AG08395 (cell line): ENCODE measurements at regions not wholly inside any gene's neighbourhood (a gene's known extent, or its start where the extent isn't known, plus 50 kb on each side); places are given as distances from the start of the nearest gene placed in this dataset.

Source experiments
- DNase-seq: peaks from one replicate; pipeline ENCODE4 v3.0.0; 2012; ENCODE audit warnings: mixed read lengths, low spot score

GRCh38 chr10:118246332-118247295 lies 95.5 kb downstream of the FAM204A start:
- no peak for DNase-seq

- no peak for DNase-seq
Observed at GRCh38 chr10:118243907-118244306, 98.2 kb downstream of the FAM204A start.

- peak; percentile 63 for DNase-seq
Observed at GRCh38 chr10:118241229-118242137, 100.6 kb downstream of the FAM204A start.

- peak; percentile 14 for DNase-seq
Observed at GRCh38 chr10:118239236-118239630, 102.9 kb downstream of the FAM204A start.

- peak; percentile 86 for DNase-seq
Observed at GRCh38 chr10:118238573-118239235, 103.4 kb downstream of the FAM204A start.

GRCh38 chr10:118237930-118238329 lies 104.2 kb downstream of the FAM204A start:
- no peak for DNase-seq

GRCh38 chr10:118234683-118235082 lies 107.4 kb downstream of the FAM204A start:
- DNase-seq, result no peak

GRCh38 chr10:118220346-118220850 lies 121.7 kb downstream of the FAM204A start:
- no peak for DNase-seq

GRCh38 chr10:118218562-118218961 lies 123.6 kb downstream of the FAM204A start:
- DNase-seq, result no peak

GRCh38 chr10:118216571-118217170 lies 125.5 kb downstream of the FAM204A start:
- DNase-seq, result no peak

- peak; percentile 38 for DNase-seq
Observed at GRCh38 chr10:118216020-118216419, 126.1 kb downstream of the FAM204A start.

GRCh38 chr10:118214776-118215175 lies 127.3 kb downstream of the FAM204A start:
- DNase-seq, result peak; percentile 37

GRCh38 chr10:118213436-118213835 lies 128.7 kb downstream of the FAM204A start:
- no peak for DNase-seq

- no peak for DNase-seq
Observed at GRCh38 chr10:118210276-118210675, 131.8 kb downstream of the FAM204A start.

GRCh38 chr10:118209215-118209614 lies 132.9 kb downstream of the FAM204A start:
- DNase-seq, result no peak

- no peak for DNase-seq
Observed at GRCh38 chr10:118207470-118208007, 134.6 kb downstream of the FAM204A start.

- no peak for DNase-seq
Observed at GRCh38 chr10:118204292-118204943, 137.7 kb downstream of the FAM204A start.

- no peak for DNase-seq
Observed at GRCh38 chr10:118203461-118203860, 138.7 kb downstream of the FAM204A start.

- no peak for DNase-seq
Observed at GRCh38 chr10:118195729-118196128, 146.4 kb downstream of the FAM204A start.

GRCh38 chr10:118193642-118194041 lies 146.9 kb upstream of the RAB11FIP2 start:
- no peak for DNase-seq

- no peak for DNase-seq
Observed at GRCh38 chr10:118181021-118181420, 134.3 kb upstream of the RAB11FIP2 start.
